ENCODE measurements at regions not wholly inside any gene's neighbourhood (a gene's known extent, or its start where the extent isn't known, plus 50 kb on each side); places are given as distances from the start of the nearest gene placed in this dataset.
"Not testable (repeated sequence)": the region's sequence is repeated elsewhere in the genome, so short reads cannot be mapped to it uniquely, and the experiment has no call there.

GRCh38 chr2:15753811-15754702 lies 162.4 kb downstream of the DDX1 start:
- DNase-seq, result no peak

GRCh38 chr2:15754703-15755099 lies 163.0 kb downstream of the DDX1 start:
- DNase-seq, result no peak

- DNase-seq, result no peak
These were observed 163.9 kb downstream of the DDX1 start for GRCh38 chr2:15755528-15755927.

- no peak for DNase-seq
These were observed 164.4 kb downstream of the DDX1 start for GRCh38 chr2:15756011-15756550.

- DNase-seq, result no peak
These were observed 165.5 kb downstream of the DDX1 start for GRCh38 chr2:15756882-15757819.

GRCh38 chr2:15757820-15758586 lies 166.3 kb downstream of the DDX1 start:
- no peak for DNase-seq

GRCh38 chr2:15758848-15759247 lies 167.2 kb downstream of the DDX1 start:
- DNase-seq, result no peak

GRCh38 chr2:15759385-15759784 lies 167.7 kb downstream of the DDX1 start:
- no peak for DNase-seq

GRCh38 chr2:15759791-15760190 lies 168.1 kb downstream of the DDX1 start:
- DNase-seq, result not testable (repeated sequence)

GRCh38 chr2:15760232-15760910 lies 168.7 kb downstream of the DDX1 start:
- no peak for DNase-seq

- no peak for DNase-seq
These were observed 169.4 kb downstream of the DDX1 start for GRCh38 chr2:15761056-15761455.

GRCh38 chr2:15761910-15762309 lies 170.2 kb downstream of the DDX1 start:
- no peak for DNase-seq

GRCh38 chr2:15762449-15762848 lies 170.8 kb downstream of the DDX1 start:
- no peak for DNase-seq

- no peak for DNase-seq
These were observed 171.6 kb downstream of the DDX1 start for GRCh38 chr2:15763106-15763821.

GRCh38 chr2:15763822-15764682 lies 172.4 kb downstream of the DDX1 start:
- DNase-seq, result no peak

GRCh38 chr2:15764683-15765011 lies 173.0 kb downstream of the DDX1 start:
- no peak for DNase-seq

- no peak for DNase-seq
These were observed 173.5 kb downstream of the DDX1 start for GRCh38 chr2:15765211-15765610.

- no peak for DNase-seq
These were observed 174.1 kb downstream of the DDX1 start for GRCh38 chr2:15765686-15766302.

- DNase-seq, result no peak
These were observed 174.0 kb upstream of the MYCN start for GRCh38 chr2:15766303-15766861.
